HEK293T (cell line): ENCODE measurements at regions not wholly inside any gene's neighbourhood (a gene's known extent, or its start where the extent isn't known, plus 50 kb on each side); places are given as distances from the start of the nearest gene placed in this dataset.

Source experiments
- CTCF ChIA-PET: fragments of 350-600 bp; formaldehyde crosslinking; extraction: SDS; loops from one replicate; lab custom pipeline; 2021; ENCODE audit warnings: antibody characterized with exemption, inconsistent platforms; lab: Yijun Ruan, JAX
- POLR2A ChIA-PET: fragments of 350-600 bp; formaldehyde crosslinking; extraction: SDS; loops from one replicate; lab custom pipeline; 2020; ENCODE audit warnings: antibody characterized with exemption, inconsistent platforms; lab: Yijun Ruan, JAX
- DNase-seq: peaks from one replicate; pipeline ENCODE4 v3.0.0; 2012; ENCODE audit warnings: mixed read lengths; ENCODE audit errors: extremely low spot score
- ARNT ChIP-seq: fragments of 450-650 bp; IDR thresholded peaks from 2 replicates; pipeline ENCODE4 v1.6.1; 2017; ENCODE audit warnings: mild to moderate bottlenecking
- BHLHE40 ChIP-seq: fragments of 450-650 bp; IDR thresholded peaks from 2 replicates; pipeline ENCODE4 v1.6.1; 2016; ENCODE audit warnings: mild to moderate bottlenecking, moderate library complexity, borderline replicate concordance
- CTBP1 ChIP-seq: fragments of 450-650 bp; IDR thresholded peaks from 2 replicates; pipeline ENCODE4 v1.6.1; 2016; ENCODE audit warnings: borderline replicate concordance
- ELF4 ChIP-seq: fragments of 450-650 bp; IDR thresholded peaks from 2 replicates; pipeline ENCODE4 v1.6.1; 2017; ENCODE audit warnings: antibody characterized with exemption
- FOXA1 ChIP-seq: fragments of 450-650 bp; IDR thresholded peaks from 2 replicates; pipeline ENCODE4 v1.6.1; 2016; ENCODE audit warnings: mild to moderate bottlenecking
- FOXK2 ChIP-seq: fragments of 450-650 bp; IDR thresholded peaks from 2 replicates; pipeline ENCODE4 v1.6.1; 2016; ENCODE audit warnings: mild to moderate bottlenecking
- FOXM1 ChIP-seq: fragments of 450-650 bp; IDR thresholded peaks from 2 replicates; pipeline ENCODE4 v1.6.1; 2017; ENCODE audit warnings: mild to moderate bottlenecking, borderline replicate concordance
- HDGF ChIP-seq: fragments of 450-650 bp; IDR thresholded peaks from 2 replicates; pipeline ENCODE4 v1.6.1; 2017; ENCODE audit warnings: antibody characterized with exemption, borderline replicate concordance
- L3MBTL2 ChIP-seq: fragments of 450-650 bp; conservative IDR thresholded peaks from 2 replicates; pipeline ENCODE4 v1.6.1; 2016; ENCODE audit warnings: mild to moderate bottlenecking
- LEF1 ChIP-seq: fragments of 450-650 bp; IDR thresholded peaks from 2 replicates; pipeline ENCODE4 v1.6.1; 2017; ENCODE audit warnings: mild to moderate bottlenecking, borderline replicate concordance
- NFRKB ChIP-seq: fragments of 450-650 bp; IDR thresholded peaks from 2 replicates; pipeline ENCODE4 v1.6.1; 2016; ENCODE audit warnings: mild to moderate bottlenecking, moderate library complexity
- PKNOX1 ChIP-seq: fragments of 450-650 bp; IDR thresholded peaks from 2 replicates; pipeline ENCODE4 v1.6.1; 2016
- SP1 ChIP-seq: fragments of 450-650 bp; IDR thresholded peaks from 2 replicates; pipeline ENCODE4 v1.6.1; 2017
- SUZ12 ChIP-seq: fragments of 450-650 bp; IDR thresholded peaks from 2 replicates; pipeline ENCODE4 v1.6.1; 2016; ENCODE audit warnings: mild to moderate bottlenecking
- TARDBP ChIP-seq: fragments of 450-650 bp; IDR thresholded peaks from 2 replicates; pipeline ENCODE4 v1.6.1; 2016
- ZNF384 ChIP-seq: fragments of 450-650 bp; IDR thresholded peaks from 2 replicates; pipeline ENCODE4 v1.6.1; 2016

DNA sequence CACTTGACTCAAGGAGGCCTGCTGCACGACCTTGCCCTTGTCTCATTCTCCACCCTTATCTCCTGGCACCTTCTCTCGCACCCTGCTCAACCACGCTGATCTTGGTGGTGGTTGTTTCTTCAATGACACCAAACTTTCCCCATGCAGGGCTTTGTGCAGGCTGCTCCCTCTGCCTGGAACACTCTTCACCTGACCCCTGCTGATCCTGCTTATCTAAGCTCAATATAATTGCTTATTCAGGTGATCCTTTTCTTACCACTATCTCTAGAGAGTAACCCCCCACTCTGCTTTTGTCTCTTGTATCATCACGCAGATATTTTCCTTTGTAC, 604.4 kb downstream of the BUD13 start:
- TF ChIP-seq CTBP1 (no peak), FOXA1 (no peak), NFRKB (no peak), L3MBTL2 (no peak), FOXK2 (no peak), ELF4 (no peak), TARDBP (no peak), ARNT (no peak), LEF1 (no peak), PKNOX1 (no peak), SUZ12 (no peak), ZNF384 (no peak), HDGF (no peak), FOXM1 (no peak), BHLHE40 (no peak), SP1 (no peak)
- DNase-seq = no peak
- ChIA-PET CTCF (no interaction called here), POLR2A (no interaction called here)

DNA sequence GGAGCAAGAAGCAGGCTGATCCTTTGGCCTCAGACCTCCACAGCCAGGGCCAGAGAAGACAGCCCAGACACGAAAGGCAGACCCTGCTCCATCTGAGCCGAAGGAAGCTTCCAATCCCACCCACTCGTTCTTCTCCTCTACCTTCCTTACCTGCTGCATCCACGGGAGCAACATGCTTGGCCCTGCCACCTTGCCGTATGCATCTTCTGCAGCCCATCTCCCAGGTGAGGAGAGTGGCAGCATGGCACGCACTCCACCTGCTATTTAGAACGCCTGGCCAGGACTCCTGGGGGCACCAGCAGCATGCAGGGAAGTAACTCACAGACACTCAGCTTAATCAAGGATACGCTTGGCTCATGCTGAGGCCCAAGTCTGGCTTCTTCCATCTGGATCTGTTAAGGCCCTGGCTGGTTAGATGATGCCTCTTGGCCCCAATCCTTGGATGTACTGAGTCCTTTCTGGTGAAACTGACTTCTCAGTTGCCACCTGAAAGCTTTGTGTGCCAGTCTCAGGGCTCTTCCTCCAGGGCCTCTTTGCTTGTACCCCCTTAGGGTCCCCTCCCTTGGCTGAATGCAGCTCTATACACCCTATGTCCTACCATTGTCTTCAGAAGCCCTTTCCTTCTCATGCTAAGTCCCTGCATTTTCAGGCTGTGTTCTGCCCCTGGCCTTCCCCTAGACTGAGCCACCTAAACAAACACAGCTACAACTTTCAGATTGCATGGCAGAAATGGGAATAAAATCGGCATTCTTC, 604.9 kb downstream of the BUD13 start:
- POLR2A ChIA-PET = interaction anchor here (0.8 kb wide), 1 partner anchor 8 kb away, joined by 3 read pairs; no protein-coding TSS in a partner anchor
- CTCF ChIA-PET = no interaction called here
- TF ChIP-seq FOXM1 (no peak), FOXK2 (no peak), ARNT (no peak), TARDBP (no peak), NFRKB (no peak), LEF1 (no peak), ZNF384 (no peak), PKNOX1 (no peak)

GRCh38 chr11:116166573-116167465, 606.0 kb downstream of the BUD13 start:
- ChIA-PET POLR2A (interaction anchor here (0.8 kb wide), 1 partner anchor 9 kb away, joined by 3 read pairs; no protein-coding TSS in a partner anchor), CTCF (interaction anchor here (0.6 kb wide), 1 partner anchor 33 kb away, joined by 4 read pairs; no protein-coding TSS in a partner anchor)
- no peak for DNase-seq
- TF ChIP-seq SP1 (no peak), ARNT (no peak), TARDBP (no peak), ZNF384 (no peak), FOXK2 (no peak), HDGF (no peak), SUZ12 (no peak), CTBP1 (no peak), ELF4 (no peak), NFRKB (no peak), FOXA1 (no peak), LEF1 (no peak), FOXM1 (no peak), BHLHE40 (no peak), L3MBTL2 (no peak), PKNOX1 (no peak)

More for the DNA sequence above, 604.9 kb downstream of the BUD13 start:
- no peak for DNase-seq

DNA sequence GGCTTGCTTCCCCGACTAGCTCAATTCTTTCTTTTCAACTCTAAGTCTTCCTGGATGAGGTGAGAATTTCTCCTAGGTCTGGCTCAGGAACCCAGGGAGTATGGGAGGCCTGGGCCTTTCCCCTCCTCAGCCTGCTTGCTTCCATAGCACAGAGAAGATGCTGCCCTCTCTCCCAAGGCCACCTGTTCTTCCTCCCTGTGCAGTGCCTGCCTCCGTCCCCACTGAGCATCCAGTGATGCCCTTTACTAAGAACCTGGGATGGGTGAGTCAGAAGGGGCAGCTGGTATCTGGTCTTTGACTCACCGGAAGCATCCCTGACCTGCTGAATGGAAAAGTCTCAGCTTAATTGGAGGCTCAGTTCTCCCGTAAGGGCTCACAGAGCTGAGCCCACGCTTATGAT, 607.9 kb downstream of the BUD13 start:
- no peak for TF ChIP-seq ARNT
- TF ChIP-seq PKNOX1 = no peak
- no peak for TF ChIP-seq ELF4
- no peak for TF ChIP-seq FOXM1
- no peak for TF ChIP-seq FOXK2
- no peak for TF ChIP-seq SUZ12
- CTCF ChIA-PET = no interaction called here
- POLR2A ChIA-PET = no interaction called here

DNA sequence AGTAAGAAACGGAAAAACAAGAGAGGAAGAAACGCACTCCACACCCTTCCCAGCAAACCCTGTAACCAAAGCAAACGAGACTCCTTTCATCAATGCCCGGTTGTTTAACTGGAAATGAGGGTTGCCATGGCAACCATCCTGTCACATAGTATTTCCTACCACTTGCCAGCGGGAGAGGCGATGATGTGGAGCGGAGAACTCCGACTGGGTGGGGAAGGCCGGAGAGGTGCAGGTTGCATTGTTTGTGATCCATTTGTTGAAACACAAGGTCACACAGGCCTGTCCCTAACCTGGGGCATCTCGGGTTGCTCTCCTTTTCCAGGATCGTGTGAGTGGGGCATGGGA, 609.9 kb downstream of the BUD13 start:
- TF ChIP-seq SUZ12 (no peak), SP1 (no peak), ZNF384 (no peak), NFRKB (no peak), FOXK2 (no peak), FOXA1 (no peak), ELF4 (no peak), FOXM1 (no peak), BHLHE40 (no peak), PKNOX1 (no peak), L3MBTL2 (no peak), ARNT (no peak), CTBP1 (no peak)
- ChIA-PET CTCF (no interaction called here), POLR2A (no interaction called here)
- DNase-seq = peak; percentile 27

More for the DNA sequence above, 607.9 kb downstream of the BUD13 start:
- DNase-seq = no peak
